SK-N-MC (cell line): ENCODE measurements at regions not wholly inside any gene's neighbourhood (a gene's known extent, or its start where the extent isn't known, plus 50 kb on each side); places are given as distances from the start of the nearest gene placed in this dataset.

Experiments used
- DNase-seq: peaks from one replicate; pipeline ENCODE4 v3.0.0-alpha.2; 2011; ENCODE audit warnings: low read depth, low spot score
- H3K27ac ChIP-seq: fragments of 200-600 bp; sonication (generic); 2 replicates; pipeline ENCODE4 v1.5.1; 2016; ENCODE audit warnings: mixed run types
- H3K36me3 ChIP-seq: fragments of 200-600 bp; sonication (generic); 2 replicates; pipeline ENCODE4 v1.6.1; 2017; ENCODE audit warnings: antibody characterized with exemption, low read length, mixed read lengths; ENCODE audit not compliant: insufficient read depth
- H3K4me3 ChIP-seq: fragments of 200-600 bp; sonication (generic); 2 replicates; pipeline ENCODE4 v1.5.1; 2016
- H3K9ac ChIP-seq: fragments of 200-600 bp; sonication (generic); 2 replicates; pipeline ENCODE4 v1.8.0; 2017; ENCODE audit warnings: mixed run types, mixed read lengths; ENCODE audit not compliant: insufficient read length
- H3K9me3 ChIP-seq: fragments of 200-600 bp; sonication (generic); 2 replicates; pipeline ENCODE4 v1.6.1; 2017; ENCODE audit warnings: low read depth, mild to moderate bottlenecking, antibody characterized with exemption, low read length, moderate library complexity, mixed read lengths
- EZH2 ChIP-seq: fragments of 200-600 bp; sonication (generic); IDR thresholded peaks from one replicate; pipeline ENCODE4 v1.6.1; 2017; ENCODE audit warnings: antibody characterized with exemption
- FOXP2 ChIP-seq: optimal IDR thresholded peaks from 2 replicates; pipeline ENCODE3; 2011; ENCODE audit warnings: mild to moderate bottlenecking, moderate library complexity; ENCODE audit not compliant: insufficient read depth; ENCODE audit errors: extremely low read length, control extremely low read depth
- POLR2AphosphoS5 ChIP-seq: IDR thresholded peaks from 2 replicates; pipeline ENCODE4 v1.6.1; 2012; ENCODE audit warnings: mild to moderate bottlenecking, low read depth, low read length, borderline replicate concordance

DNA sequence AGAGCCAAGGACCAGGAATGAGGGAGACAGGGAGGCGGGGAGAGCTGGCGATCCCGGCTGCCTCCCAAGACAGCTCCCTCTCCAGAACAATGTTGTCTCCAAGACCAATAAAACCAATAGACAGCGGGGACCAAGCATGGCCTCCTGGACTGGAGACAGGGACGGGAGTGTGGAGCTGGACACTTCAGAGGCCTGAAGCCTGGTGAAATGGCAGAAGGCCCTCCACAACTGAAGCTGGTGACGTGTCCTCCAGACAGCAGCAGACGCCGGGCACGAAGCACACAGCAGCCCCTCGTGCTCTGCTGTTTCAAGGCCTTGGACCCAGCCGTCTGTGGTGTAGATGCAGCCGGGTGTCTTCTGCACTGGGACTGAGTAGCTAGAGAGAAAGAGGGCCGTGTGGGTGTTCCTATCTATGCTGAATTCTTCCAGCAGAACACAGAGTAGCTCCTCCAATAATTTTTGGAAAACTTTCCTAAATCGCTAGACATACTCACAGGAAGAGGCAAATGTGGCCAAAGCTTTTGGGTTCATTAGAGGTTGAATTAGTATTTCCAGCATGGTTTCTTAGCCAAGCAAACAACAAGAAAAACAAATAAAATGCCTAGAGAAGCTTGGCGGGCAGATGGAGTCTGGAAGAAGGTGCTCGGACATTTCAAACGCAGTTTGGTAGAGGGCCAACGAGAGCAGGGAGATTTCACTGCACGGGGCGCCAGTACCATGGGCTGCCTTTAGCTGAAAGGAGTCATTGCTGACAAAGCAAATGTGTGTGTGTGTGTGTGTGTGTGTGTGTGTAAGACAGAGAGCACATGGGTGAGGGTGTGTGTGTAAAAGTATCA lies 570.4 kb downstream of the TCERG1L start:
- DNase-seq = no peak
- H3K9me3 ChIP-seq = no peaks in the 10 kb centered on the region
- no peak overlapping the region for H3K27ac ChIP-seq

GRCh38 chr10:130741901-130742855 lies 569.3 kb downstream of the TCERG1L start:
- H3K9me3 ChIP-seq = no peaks in the 10 kb centered on the region

More for the DNA sequence above, 570.4 kb downstream of the TCERG1L start:
- Histone ChIP-seq H3K4me3 (no peak overlapping the region), H3K36me3 (no peaks in the 10 kb centered on the region), H3K9ac (no peak overlapping the region)
- TF ChIP-seq FOXP2 = no peak
- no peak for TF ChIP-seq POLR2AphosphoS5
- TF ChIP-seq EZH2 = no peak

GRCh38 chr10:130742941-130743675 lies 568.4 kb downstream of the TCERG1L start:
- H3K9me3 ChIP-seq = no peaks in the 10 kb centered on the region
- DNase-seq = no peak

More at GRCh38 chr10:130741901-130742855, 569.3 kb downstream of the TCERG1L start:
- TF ChIP-seq POLR2AphosphoS5 (no peak), EZH2 (no peak), FOXP2 (no peak)
- Histone ChIP-seq H3K9ac (no peak overlapping the region), H3K36me3 (no peaks in the 10 kb centered on the region), H3K27ac (no peak overlapping the region), H3K4me3 (no peak overlapping the region)
- no peak for DNase-seq

GRCh38 chr10:130743751-130744271 lies 567.7 kb downstream of the TCERG1L start:
- no peak for TF ChIP-seq FOXP2
- no peak overlapping the region for H3K9ac ChIP-seq
- H3K27ac ChIP-seq = no peak overlapping the region
- no peaks in the 10 kb centered on the region for H3K9me3 ChIP-seq
- H3K4me3 ChIP-seq = no peak overlapping the region
- no peak for DNase-seq
- H3K36me3 ChIP-seq = no peaks in the 10 kb centered on the region

More at GRCh38 chr10:130742941-130743675, 568.4 kb downstream of the TCERG1L start:
- no peak for TF ChIP-seq POLR2AphosphoS5
- no peak for TF ChIP-seq FOXP2
- TF ChIP-seq EZH2 = no peak
- no peak overlapping the region for H3K9ac ChIP-seq
- no peak overlapping the region for H3K27ac ChIP-seq
- no peak overlapping the region for H3K4me3 ChIP-seq
- no peaks in the 10 kb centered on the region for H3K36me3 ChIP-seq

DNA sequence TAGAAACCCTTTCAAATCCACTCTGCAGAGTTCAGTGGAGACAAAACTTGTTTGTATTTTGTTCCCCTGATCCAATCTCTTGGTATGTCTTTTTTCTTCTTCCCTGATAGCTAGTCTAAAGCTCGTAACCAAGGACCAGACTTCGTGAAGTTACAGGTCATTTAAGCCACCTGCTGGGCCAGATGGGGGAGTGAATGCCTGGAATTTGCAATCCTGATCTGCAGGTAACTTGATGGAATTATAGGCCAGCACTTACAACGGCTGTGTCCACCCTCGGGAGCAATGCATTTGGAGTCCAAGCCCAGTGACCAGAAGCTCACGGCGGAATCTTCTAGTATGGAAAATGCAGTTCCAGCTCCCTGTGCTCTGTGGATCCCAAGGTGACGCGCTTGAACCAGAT lies 566.9 kb downstream of the TCERG1L start:
- no peak for TF ChIP-seq POLR2AphosphoS5
- TF ChIP-seq FOXP2 = no peak
- TF ChIP-seq EZH2 = no peak
- Histone ChIP-seq H3K9ac (no peak overlapping the region), H3K36me3 (no peaks in the 10 kb centered on the region)

GRCh38 chr10:130745251-130745650 lies 566.3 kb downstream of the TCERG1L start:
- DNase-seq = no peak
- no peak overlapping the region for H3K9ac ChIP-seq
- H3K4me3 ChIP-seq = no peak overlapping the region
- H3K36me3 ChIP-seq = no peaks in the 10 kb centered on the region
- H3K9me3 ChIP-seq = no peaks in the 10 kb centered on the region
- no peak overlapping the region for H3K27ac ChIP-seq
- TF ChIP-seq FOXP2 (no peak), POLR2AphosphoS5 (no peak), EZH2 (no peak)

More for the DNA sequence above, 566.9 kb downstream of the TCERG1L start:
- DNase-seq = no peak
- Histone ChIP-seq H3K4me3 (no peak overlapping the region), H3K9me3 (no peaks in the 10 kb centered on the region), H3K27ac (no peak overlapping the region)

GRCh38 chr10:130745821-130746220 lies 565.7 kb downstream of the TCERG1L start:
- TF ChIP-seq POLR2AphosphoS5 (no peak), EZH2 (no peak)
- DNase-seq = no peak
- no peak overlapping the region for H3K27ac ChIP-seq
- no peak overlapping the region for H3K9ac ChIP-seq
- H3K36me3 ChIP-seq = no peaks in the 10 kb centered on the region
- no peak overlapping the region for H3K4me3 ChIP-seq
- no peaks in the 10 kb centered on the region for H3K9me3 ChIP-seq

DNA sequence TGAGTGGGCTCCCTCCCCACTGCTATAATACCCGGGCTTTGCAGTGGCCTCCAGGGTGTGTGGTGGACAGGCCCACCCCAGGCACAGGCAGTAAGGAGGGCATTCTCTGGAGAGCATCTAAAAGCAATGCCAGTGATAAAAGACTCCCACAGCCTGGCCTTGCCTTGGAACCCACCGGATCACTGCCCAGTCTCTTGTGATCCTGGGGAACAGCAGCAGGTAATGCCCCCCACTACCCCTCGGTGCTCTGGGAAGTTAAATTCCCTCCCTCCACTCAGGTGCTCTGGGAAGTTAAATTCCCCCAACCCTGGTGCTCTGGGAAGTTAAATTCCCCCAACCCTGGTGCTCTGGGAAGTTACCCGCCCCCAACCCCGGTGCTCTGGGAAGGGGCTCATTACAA lies 565.2 kb downstream of the TCERG1L start:
- DNase-seq = no peak
- no peak overlapping the region for H3K4me3 ChIP-seq
- H3K36me3 ChIP-seq = no peaks in the 10 kb centered on the region
- no peak overlapping the region for H3K27ac ChIP-seq
- H3K9me3 ChIP-seq = no peaks in the 10 kb centered on the region
- TF ChIP-seq EZH2 (no peak), FOXP2 (no peak), POLR2AphosphoS5 (no peak)
- no peak overlapping the region for H3K9ac ChIP-seq
